PFSK-1 (cell line): ENCODE measurements at regions not wholly inside any gene's neighbourhood (a gene's known extent, or its start where the extent isn't known, plus 50 kb on each side); places are given as distances from the start of the nearest gene placed in this dataset.

Source experiments
- POLR2AphosphoS5 ChIP-seq: IDR thresholded peaks from 2 replicates; pipeline ENCODE4 v1.6.1; 2012; ENCODE audit warnings: low read depth, mild to moderate bottlenecking, control low read depth, low read length, moderate library complexity
- SIN3A ChIP-seq: IDR thresholded peaks from 2 replicates; pipeline ENCODE4 v1.6.1; 2012; ENCODE audit warnings: mild to moderate bottlenecking, low read length, moderate library complexity, borderline replicate concordance; ENCODE audit not compliant: insufficient read depth
- TF ChIP-seq, protein P1 (sequence below), 2 experiments: IDR thresholded peaks; 2 replicates each; pipeline versions ENCODE4 v1.6.1 to v1.8.0; 2011 to 2012; ENCODE audit warnings: low read depth in 2 of 2, low read length in 2 of 2, control low read depth in 1 of 2, inconsistent platforms in 1 of 2, mild to moderate bottlenecking in 1 of 2, moderate library complexity in 1 of 2; ENCODE audit not compliant: insufficient read depth in 1 of 2

DNA sequence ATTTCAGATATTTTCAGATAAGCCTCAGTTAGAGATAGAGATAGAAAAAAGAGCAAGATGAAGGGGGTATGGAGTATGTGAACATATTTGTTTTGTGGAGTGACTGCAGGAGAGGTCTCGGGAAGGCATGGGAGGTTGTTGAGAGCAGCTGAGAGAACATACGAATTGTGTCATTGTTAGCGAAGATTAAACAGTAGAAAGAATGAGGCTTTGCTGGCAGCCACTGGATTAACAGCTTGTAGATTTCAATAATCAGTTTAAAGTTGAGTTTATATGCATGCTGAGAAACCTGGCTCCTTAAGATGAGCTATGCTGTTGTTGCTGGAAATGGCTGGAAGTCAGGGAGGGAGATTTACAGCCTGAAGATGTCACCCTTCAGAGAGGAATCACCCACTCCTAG is 100.9 kb upstream of the SORCS3 start:
- TF ChIP-seq SIN3A (no peak), POLR2AphosphoS5 (no peak)
- TF ChIP-seq, protein P1, sequence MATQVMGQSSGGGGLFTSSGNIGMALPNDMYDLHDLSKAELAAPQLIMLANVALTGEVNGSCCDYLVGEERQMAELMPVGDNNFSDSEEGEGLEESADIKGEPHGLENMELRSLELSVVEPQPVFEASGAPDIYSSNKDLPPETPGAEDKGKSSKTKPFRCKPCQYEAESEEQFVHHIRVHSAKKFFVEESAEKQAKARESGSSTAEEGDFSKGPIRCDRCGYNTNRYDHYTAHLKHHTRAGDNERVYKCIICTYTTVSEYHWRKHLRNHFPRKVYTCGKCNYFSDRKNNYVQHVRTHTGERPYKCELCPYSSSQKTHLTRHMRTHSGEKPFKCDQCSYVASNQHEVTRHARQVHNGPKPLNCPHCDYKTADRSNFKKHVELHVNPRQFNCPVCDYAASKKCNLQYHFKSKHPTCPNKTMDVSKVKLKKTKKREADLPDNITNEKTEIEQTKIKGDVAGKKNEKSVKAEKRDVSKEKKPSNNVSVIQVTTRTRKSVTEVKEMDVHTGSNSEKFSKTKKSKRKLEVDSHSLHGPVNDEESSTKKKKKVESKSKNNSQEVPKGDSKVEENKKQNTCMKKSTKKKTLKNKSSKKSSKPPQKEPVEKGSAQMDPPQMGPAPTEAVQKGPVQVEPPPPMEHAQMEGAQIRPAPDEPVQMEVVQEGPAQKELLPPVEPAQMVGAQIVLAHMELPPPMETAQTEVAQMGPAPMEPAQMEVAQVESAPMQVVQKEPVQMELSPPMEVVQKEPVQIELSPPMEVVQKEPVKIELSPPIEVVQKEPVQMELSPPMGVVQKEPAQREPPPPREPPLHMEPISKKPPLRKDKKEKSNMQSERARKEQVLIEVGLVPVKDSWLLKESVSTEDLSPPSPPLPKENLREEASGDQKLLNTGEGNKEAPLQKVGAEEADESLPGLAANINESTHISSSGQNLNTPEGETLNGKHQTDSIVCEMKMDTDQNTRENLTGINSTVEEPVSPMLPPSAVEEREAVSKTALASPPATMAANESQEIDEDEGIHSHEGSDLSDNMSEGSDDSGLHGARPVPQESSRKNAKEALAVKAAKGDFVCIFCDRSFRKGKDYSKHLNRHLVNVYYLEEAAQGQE (IDR thresholded peaks at IDR 0.05; ENCODE audit: insufficient read depth in 1 of 2, low read depth in 2 of 2, low read length in 2 of 2), result no peak
